Osteoblast (primary cell): ENCODE measurements at regions not wholly inside any gene's neighbourhood (a gene's known extent, or its start where the extent isn't known, plus 50 kb on each side); places are given as distances from the start of the nearest gene placed in this dataset.

Experiments
- DNase-seq: peaks from one replicate; pipeline ENCODE4 v3.0.0; 2011; ENCODE audit warnings: low spot score, mixed read lengths; ENCODE audit not compliant: insufficient read length; ENCODE audit errors: missing footprints
- H2AFZ ChIP-seq: 2 replicates; pipeline ENCODE4 v1.6.0; 2011; ENCODE audit warnings: mild to moderate bottlenecking, low read length
- H3K27ac ChIP-seq: 2 replicates; pipeline ENCODE4 v1.5.1; 2011; ENCODE audit warnings: mild to moderate bottlenecking, low read depth, low read length, moderate library complexity
- H3K27me3 ChIP-seq: 2 replicates; pipeline ENCODE4 v1.6.0; 2012; ENCODE audit warnings: mild to moderate bottlenecking, control low read depth, inconsistent platforms, low read length, moderate library complexity; ENCODE audit not compliant: insufficient read depth
- H3K36me3 ChIP-seq: 2 replicates; pipeline ENCODE4 v1.5.1; 2011; ENCODE audit warnings: mild to moderate bottlenecking, low read length, control low read depth, moderate library complexity; ENCODE audit not compliant: insufficient read depth
- H3K4me1 ChIP-seq: 2 replicates; pipeline ENCODE4 v1.5.1; 2011; ENCODE audit warnings: mild to moderate bottlenecking, low read length, control low read depth, moderate library complexity; ENCODE audit not compliant: insufficient read depth
- H3K4me2 ChIP-seq: 2 replicates; pipeline ENCODE4 v1.6.0; 2011; ENCODE audit warnings: mild to moderate bottlenecking, low read length; ENCODE audit not compliant: insufficient read depth
- H3K4me3 ChIP-seq: fragments of 200-600 bp; sonication (generic); 3 replicates; pipeline ENCODE4 v1.5.1; 2012; ENCODE audit warnings: mild to moderate bottlenecking, low read length, inconsistent platforms; ENCODE audit not compliant: insufficient read depth
- H3K79me2 ChIP-seq: 2 replicates; pipeline ENCODE4 v1.6.0; 2012; ENCODE audit warnings: mild to moderate bottlenecking, low read length, control low read depth, inconsistent platforms; ENCODE audit not compliant: insufficient read depth
- H3K9me3 ChIP-seq: 2 replicates; pipeline ENCODE4 v1.5.1; 2011; ENCODE audit warnings: low read depth, low read length, control low read depth
- H4K20me1 ChIP-seq: 2 replicates; pipeline ENCODE4 v1.6.0; 2012; ENCODE audit warnings: mild to moderate bottlenecking, low read length, control low read depth; ENCODE audit not compliant: insufficient read depth
- TF ChIP-seq, protein P1 (sequence below): IDR thresholded peaks from 2 replicates; pipeline ENCODE4 v1.5.1; 2011; ENCODE audit warnings: mild to moderate bottlenecking, low read depth, low read length, moderate library complexity; ENCODE audit errors: extremely low read depth

DNA sequence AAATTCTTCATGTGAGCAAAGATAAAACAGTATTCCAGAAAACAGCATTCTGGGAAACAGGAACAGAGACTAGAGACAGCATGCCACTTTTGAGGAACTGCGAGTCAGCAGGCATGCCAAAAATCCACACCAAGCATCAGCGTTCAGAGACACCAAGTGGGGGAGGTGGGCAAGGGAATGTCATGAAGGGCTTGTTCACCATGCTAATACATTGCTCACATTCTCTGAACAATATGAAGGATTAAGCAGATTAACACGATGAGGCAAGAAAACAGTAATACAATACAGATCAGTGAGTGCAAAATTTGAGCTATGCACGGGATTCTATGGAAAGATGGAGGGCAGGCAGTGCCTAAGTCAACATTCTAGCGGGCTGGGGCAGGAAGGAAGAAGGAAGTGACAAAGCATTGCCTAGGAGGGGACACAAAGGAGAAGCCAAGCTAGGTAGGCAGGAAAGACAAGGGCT, 278.3 kb downstream of the FBXW7 start:
- no peaks in the 10 kb centered on the region for H4K20me1 ChIP-seq
- TF ChIP-seq, protein P1, sequence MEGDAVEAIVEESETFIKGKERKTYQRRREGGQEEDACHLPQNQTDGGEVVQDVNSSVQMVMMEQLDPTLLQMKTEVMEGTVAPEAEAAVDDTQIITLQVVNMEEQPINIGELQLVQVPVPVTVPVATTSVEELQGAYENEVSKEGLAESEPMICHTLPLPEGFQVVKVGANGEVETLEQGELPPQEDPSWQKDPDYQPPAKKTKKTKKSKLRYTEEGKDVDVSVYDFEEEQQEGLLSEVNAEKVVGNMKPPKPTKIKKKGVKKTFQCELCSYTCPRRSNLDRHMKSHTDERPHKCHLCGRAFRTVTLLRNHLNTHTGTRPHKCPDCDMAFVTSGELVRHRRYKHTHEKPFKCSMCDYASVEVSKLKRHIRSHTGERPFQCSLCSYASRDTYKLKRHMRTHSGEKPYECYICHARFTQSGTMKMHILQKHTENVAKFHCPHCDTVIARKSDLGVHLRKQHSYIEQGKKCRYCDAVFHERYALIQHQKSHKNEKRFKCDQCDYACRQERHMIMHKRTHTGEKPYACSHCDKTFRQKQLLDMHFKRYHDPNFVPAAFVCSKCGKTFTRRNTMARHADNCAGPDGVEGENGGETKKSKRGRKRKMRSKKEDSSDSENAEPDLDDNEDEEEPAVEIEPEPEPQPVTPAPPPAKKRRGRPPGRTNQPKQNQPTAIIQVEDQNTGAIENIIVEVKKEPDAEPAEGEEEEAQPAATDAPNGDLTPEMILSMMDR, result no peak
- no peak for DNase-seq
- no peaks in the 10 kb centered on the region for H3K36me3 ChIP-seq
- peaks cover 23% of the 10 kb centered on the region for H3K4me1 ChIP-seq
- H3K27me3 ChIP-seq, result no peaks in the 10 kb centered on the region
- H3K27ac ChIP-seq, result peak overlapping the region; percentile 22
- H2AFZ ChIP-seq, result peak overlapping the region; percentile 70
- no peaks in the 10 kb centered on the region for H3K79me2 ChIP-seq
- H3K4me2 ChIP-seq, result no peak overlapping the region
- no peak overlapping the region for H3K4me3 ChIP-seq
- H3K9me3 ChIP-seq, result no peaks in the 10 kb centered on the region

DNA sequence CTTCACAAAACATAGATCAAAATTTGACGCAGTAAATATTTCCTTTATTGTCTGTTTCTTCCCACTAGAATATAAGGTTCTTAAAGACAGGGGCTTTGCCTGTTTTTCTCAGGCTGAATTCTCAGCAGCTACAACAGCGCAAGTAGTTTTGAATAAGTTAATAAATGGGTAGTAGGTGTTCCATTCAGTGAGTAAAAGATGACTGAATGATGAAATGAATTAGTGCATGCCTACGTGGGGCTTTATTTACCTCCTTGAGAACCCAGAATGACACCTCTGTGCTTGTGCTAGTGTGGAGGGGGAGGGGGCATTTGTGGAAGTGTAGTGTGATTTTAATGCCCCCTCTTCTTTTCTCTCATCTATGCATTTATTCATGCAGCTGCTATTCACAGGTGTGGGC, 278.9 kb downstream of the FBXW7 start:
- Histone ChIP-seq H3K27ac (no peak overlapping the region), H4K20me1 (no peaks in the 10 kb centered on the region), H3K27me3 (no peaks in the 10 kb centered on the region), H3K79me2 (no peaks in the 10 kb centered on the region), H3K4me1 (peaks cover 23% of the 10 kb centered on the region), H3K36me3 (no peaks in the 10 kb centered on the region), H3K9me3 (no peaks in the 10 kb centered on the region), H3K4me2 (no peak overlapping the region), H2AFZ (no peak overlapping the region), H3K4me3 (no peak overlapping the region)
- DNase-seq, result no peak
- TF ChIP-seq, protein P1, result no peak

DNA sequence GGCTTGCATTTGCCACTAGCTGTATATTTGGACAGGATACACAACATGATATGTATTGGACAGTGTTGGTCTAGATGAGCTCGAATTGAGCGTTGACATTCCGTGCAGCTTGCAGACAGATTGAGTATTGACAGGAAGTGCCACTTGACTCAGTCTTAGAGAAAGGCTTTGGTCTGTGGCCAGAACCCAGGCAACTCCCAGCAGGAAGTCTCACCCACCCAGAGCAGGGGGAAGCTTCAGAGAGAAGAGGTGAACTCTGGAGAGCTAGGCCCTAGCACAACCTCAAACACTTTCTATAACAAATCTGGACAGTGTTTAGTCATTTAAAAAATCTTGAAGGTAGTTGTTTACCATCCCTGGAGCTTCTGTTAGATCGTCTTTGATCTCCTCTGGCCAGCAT, 280.5 kb downstream of the FBXW7 start:
- Histone ChIP-seq H3K4me1 (peaks cover 23% of the 10 kb centered on the region), H3K36me3 (no peaks in the 10 kb centered on the region), H3K27me3 (no peaks in the 10 kb centered on the region), H3K27ac (no peak overlapping the region), H2AFZ (peak overlapping the region; percentile 76), H3K4me2 (no peak overlapping the region), H3K4me3 (no peak overlapping the region), H4K20me1 (no peaks in the 10 kb centered on the region), H3K79me2 (no peaks in the 10 kb centered on the region), H3K9me3 (no peaks in the 10 kb centered on the region)
- TF ChIP-seq, protein P1, result no peak
- peak; percentile 80 for DNase-seq

DNA sequence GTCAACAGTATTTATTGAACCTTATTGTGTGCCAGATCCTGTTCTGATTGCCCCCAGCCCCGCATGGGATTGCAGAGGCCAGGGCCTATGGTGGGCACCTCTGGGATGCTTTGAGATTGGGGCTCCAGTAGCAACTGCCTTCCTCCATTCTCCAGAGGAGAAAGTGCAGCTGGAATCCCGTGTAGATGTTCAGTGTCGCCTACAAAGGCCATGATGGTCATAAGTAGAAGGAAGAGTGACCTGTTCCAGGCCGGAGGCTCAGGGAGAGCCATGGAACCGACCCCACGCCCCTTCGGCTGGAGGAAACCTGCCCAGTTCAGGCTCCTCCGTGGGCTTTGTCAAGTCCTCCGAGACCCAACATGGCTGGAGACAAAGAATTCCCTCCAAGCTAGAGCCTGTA, 287.5 kb downstream of the FBXW7 start:
- no peak for DNase-seq

More for the DNA sequence above, 287.5 kb downstream of the FBXW7 start:
- H3K36me3 ChIP-seq, result no peaks in the 10 kb centered on the region
- no peaks in the 10 kb centered on the region for H3K9me3 ChIP-seq
- no peak overlapping the region for H3K4me3 ChIP-seq
- H3K27ac ChIP-seq, result no peak overlapping the region
- H3K4me1 ChIP-seq, result peaks cover 4% of the 10 kb centered on the region
- TF ChIP-seq, protein P1, result no peak
- no peak overlapping the region for H2AFZ ChIP-seq
- H3K4me2 ChIP-seq, result no peak overlapping the region
- H4K20me1 ChIP-seq, result no peaks in the 10 kb centered on the region
- no peaks in the 10 kb centered on the region for H3K79me2 ChIP-seq
- no peaks in the 10 kb centered on the region for H3K27me3 ChIP-seq
